GM12878 (cell line): ENCODE measurements at regions not wholly inside any gene's neighbourhood (a gene's known extent, or its start where the extent isn't known, plus 50 kb on each side); places are given as distances from the start of the nearest gene placed in this dataset.

Experiments
- EZH2 ChIP-seq: IDR thresholded peaks from 2 replicates; pipeline ENCODE4 v1.6.1; 2012; ENCODE audit warnings: low read depth, mild to moderate bottlenecking, control low read depth, inconsistent platforms, low read length, borderline replicate concordance; ENCODE audit not compliant: control insufficient read depth
- POLR2A ChIP-seq: IDR thresholded peaks from 2 replicates; pipeline ENCODE4 v1.6.1; 2011; ENCODE audit warnings: low read depth, mild to moderate bottlenecking, low read length
- POLR2AphosphoS5 ChIP-seq: IDR thresholded peaks from 2 replicates; pipeline ENCODE4 v1.6.1; 2011; ENCODE audit warnings: mild to moderate bottlenecking, low read length, inconsistent platforms
- ZNF622 ChIP-seq: fragments of 450-650 bp; IDR thresholded peaks from 2 replicates; pipeline ENCODE4 v1.6.1; 2017; ENCODE audit warnings: mild to moderate bottlenecking, inconsistent platforms
- ZZZ3 ChIP-seq: IDR thresholded peaks from 2 replicates; pipeline ENCODE4 v1.6.1; 2011; ENCODE audit warnings: low read depth; ENCODE audit not compliant: control insufficient read depth, insufficient read length
- TF ChIP-seq, protein P1 (sequence below), 3 experiments: IDR thresholded peaks in 2 of 3; conservative IDR thresholded peaks in 1 of 3; 2 replicates each; pipeline ENCODE4 v1.5.1; 2011; ENCODE audit warnings: low read depth in 3 of 3, low read length in 3 of 3, mild to moderate bottlenecking in 3 of 3, control low read depth in 2 of 3, moderate library complexity in 2 of 3, inconsistent platforms in 1 of 3, mixed read lengths in 1 of 3; ENCODE audit not compliant: control insufficient read depth in 2 of 3, insufficient read depth in 1 of 3; ENCODE audit errors: extremely low read depth in 1 of 3
- TF ChIP-seq, protein P2 (sequence below): IDR thresholded peaks from 2 replicates; pipeline ENCODE4 v1.6.1; 2012; ENCODE audit warnings: mild to moderate bottlenecking, low read depth, low read length
- TF ChIP-seq, protein P3 (sequence below): IDR thresholded peaks from 2 replicates; pipeline ENCODE4 v1.6.1; 2012; ENCODE audit warnings: low read depth, low read length, improper control_type of control experiment
- TF ChIP-seq, protein P4 (sequence below): IDR thresholded peaks from 2 replicates; pipeline ENCODE4 v1.6.1; 2012; ENCODE audit warnings: low read depth, low read length, improper control_type of control experiment

DNA sequence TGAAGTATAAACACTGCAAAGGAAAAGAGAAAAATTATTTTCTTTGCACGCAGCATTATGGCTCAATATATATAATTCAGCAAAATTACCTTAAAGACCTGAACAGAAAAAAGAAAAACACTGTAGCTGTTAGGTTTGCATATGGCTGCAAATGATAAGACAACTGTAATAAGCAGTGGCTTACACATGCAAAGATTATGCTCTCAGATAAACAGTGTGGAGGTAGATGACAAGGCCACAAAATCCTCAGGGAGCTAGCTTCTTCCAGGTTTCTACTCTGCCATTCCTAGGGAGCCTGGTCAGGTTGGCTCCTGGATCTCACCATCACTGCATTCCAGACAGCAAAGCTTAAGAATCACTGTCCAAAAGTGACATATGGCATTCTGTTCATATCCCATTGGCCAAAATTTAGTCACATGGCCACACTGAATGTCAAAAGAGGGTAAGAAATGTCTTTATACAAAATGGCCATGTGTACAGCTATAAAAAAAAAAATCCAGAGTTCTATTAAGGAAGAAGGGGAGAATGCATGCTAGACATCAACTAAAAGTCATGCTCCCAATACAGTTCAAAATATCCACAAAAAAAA is 195.2 kb upstream of the SLC7A11 start:
- TF ChIP-seq, protein P1, sequence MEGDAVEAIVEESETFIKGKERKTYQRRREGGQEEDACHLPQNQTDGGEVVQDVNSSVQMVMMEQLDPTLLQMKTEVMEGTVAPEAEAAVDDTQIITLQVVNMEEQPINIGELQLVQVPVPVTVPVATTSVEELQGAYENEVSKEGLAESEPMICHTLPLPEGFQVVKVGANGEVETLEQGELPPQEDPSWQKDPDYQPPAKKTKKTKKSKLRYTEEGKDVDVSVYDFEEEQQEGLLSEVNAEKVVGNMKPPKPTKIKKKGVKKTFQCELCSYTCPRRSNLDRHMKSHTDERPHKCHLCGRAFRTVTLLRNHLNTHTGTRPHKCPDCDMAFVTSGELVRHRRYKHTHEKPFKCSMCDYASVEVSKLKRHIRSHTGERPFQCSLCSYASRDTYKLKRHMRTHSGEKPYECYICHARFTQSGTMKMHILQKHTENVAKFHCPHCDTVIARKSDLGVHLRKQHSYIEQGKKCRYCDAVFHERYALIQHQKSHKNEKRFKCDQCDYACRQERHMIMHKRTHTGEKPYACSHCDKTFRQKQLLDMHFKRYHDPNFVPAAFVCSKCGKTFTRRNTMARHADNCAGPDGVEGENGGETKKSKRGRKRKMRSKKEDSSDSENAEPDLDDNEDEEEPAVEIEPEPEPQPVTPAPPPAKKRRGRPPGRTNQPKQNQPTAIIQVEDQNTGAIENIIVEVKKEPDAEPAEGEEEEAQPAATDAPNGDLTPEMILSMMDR (IDR thresholded peaks at IDR 0.05 in 2 of 3, conservative IDR thresholded peaks at IDR 0.05 in 1 of 3; ENCODE audit: control insufficient read depth in 2 of 3, extremely low read depth in 1 of 3, insufficient read depth in 1 of 3, low read depth in 3 of 3, low read length in 3 of 3), result no peak
- TF ChIP-seq POLR2AphosphoS5 (no peak), ZZZ3 (no peak), POLR2A (no peak), ZNF622 (no peak), EZH2 (no peak)
- TF ChIP-seq, protein P2, sequence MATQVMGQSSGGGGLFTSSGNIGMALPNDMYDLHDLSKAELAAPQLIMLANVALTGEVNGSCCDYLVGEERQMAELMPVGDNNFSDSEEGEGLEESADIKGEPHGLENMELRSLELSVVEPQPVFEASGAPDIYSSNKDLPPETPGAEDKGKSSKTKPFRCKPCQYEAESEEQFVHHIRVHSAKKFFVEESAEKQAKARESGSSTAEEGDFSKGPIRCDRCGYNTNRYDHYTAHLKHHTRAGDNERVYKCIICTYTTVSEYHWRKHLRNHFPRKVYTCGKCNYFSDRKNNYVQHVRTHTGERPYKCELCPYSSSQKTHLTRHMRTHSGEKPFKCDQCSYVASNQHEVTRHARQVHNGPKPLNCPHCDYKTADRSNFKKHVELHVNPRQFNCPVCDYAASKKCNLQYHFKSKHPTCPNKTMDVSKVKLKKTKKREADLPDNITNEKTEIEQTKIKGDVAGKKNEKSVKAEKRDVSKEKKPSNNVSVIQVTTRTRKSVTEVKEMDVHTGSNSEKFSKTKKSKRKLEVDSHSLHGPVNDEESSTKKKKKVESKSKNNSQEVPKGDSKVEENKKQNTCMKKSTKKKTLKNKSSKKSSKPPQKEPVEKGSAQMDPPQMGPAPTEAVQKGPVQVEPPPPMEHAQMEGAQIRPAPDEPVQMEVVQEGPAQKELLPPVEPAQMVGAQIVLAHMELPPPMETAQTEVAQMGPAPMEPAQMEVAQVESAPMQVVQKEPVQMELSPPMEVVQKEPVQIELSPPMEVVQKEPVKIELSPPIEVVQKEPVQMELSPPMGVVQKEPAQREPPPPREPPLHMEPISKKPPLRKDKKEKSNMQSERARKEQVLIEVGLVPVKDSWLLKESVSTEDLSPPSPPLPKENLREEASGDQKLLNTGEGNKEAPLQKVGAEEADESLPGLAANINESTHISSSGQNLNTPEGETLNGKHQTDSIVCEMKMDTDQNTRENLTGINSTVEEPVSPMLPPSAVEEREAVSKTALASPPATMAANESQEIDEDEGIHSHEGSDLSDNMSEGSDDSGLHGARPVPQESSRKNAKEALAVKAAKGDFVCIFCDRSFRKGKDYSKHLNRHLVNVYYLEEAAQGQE, result no peak
- TF ChIP-seq, protein P3, sequence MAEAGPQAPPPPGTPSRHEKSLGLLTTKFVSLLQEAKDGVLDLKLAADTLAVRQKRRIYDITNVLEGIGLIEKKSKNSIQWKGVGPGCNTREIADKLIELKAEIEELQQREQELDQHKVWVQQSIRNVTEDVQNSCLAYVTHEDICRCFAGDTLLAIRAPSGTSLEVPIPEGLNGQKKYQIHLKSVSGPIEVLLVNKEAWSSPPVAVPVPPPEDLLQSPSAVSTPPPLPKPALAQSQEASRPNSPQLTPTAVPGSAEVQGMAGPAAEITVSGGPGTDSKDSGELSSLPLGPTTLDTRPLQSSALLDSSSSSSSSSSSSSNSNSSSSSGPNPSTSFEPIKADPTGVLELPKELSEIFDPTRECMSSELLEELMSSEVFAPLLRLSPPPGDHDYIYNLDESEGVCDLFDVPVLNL, result no peak
- TF ChIP-seq, protein P4, sequence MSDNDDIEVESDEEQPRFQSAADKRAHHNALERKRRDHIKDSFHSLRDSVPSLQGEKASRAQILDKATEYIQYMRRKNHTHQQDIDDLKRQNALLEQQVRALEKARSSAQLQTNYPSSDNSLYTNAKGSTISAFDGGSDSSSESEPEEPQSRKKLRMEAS, result no peak
